NAMALWA (cell line): ENCODE measurements at regions not wholly inside any gene's neighbourhood (a gene's known extent, or its start where the extent isn't known, plus 50 kb on each side); places are given as distances from the start of the nearest gene placed in this dataset.
"Not testable (repeated sequence)": the region's sequence is repeated elsewhere in the genome, so short reads cannot be mapped to it uniquely, and the experiment has no call there.

Experiments used
- DNase-seq: peaks from one replicate; pipeline ENCODE4 v3.0.0-alpha.2; 2015; ENCODE audit warnings: low spot score

GRCh38 chr2:48220501-48220900 lies 94.0 kb upstream of the FOXN2 start:
- no peak for DNase-seq

GRCh38 chr2:48221846-48222516 lies 92.5 kb upstream of the FOXN2 start:
- DNase-seq: no peak

GRCh38 chr2:48227617-48228344 lies 86.7 kb upstream of the FOXN2 start:
- peak; percentile 54 for DNase-seq

- DNase-seq: peak; percentile 15
These were observed 86.2 kb upstream of the FOXN2 start for GRCh38 chr2:48228345-48228684.

- DNase-seq: no peak
These were observed 85.4 kb upstream of the FOXN2 start for GRCh38 chr2:48229063-48229462.

GRCh38 chr2:48230834-48231233 lies 83.6 kb upstream of the FOXN2 start:
- DNase-seq: no peak

GRCh38 chr2:48232351-48232750 lies 82.1 kb upstream of the FOXN2 start:
- DNase-seq: no peak

GRCh38 chr2:48233005-48233404 lies 81.5 kb upstream of the FOXN2 start:
- no peak for DNase-seq

GRCh38 chr2:48233824-48234223 lies 80.7 kb upstream of the FOXN2 start:
- not testable (repeated sequence) for DNase-seq

- no peak for DNase-seq
These were observed 79.4 kb upstream of the FOXN2 start for GRCh38 chr2:48235076-48235475.

GRCh38 chr2:48238381-48238780 lies 76.1 kb upstream of the FOXN2 start:
- DNase-seq: no peak

- DNase-seq: no peak
These were observed 73.6 kb upstream of the FOXN2 start for GRCh38 chr2:48240912-48241311.

- no peak for DNase-seq
These were observed 67.3 kb upstream of the FOXN2 start for GRCh38 chr2:48247206-48247605.

GRCh38 chr2:48248251-48248933 lies 66.1 kb upstream of the FOXN2 start:
- no peak for DNase-seq

- DNase-seq: no peak
These were observed 65.5 kb upstream of the FOXN2 start for GRCh38 chr2:48249025-48249424.

- DNase-seq: no peak
These were observed 64.6 kb upstream of the FOXN2 start for GRCh38 chr2:48249631-48250473.

GRCh38 chr2:48250474-48250844 lies 64.0 kb upstream of the FOXN2 start:
- DNase-seq: no peak

GRCh38 chr2:48250943-48251342 lies 63.5 kb upstream of the FOXN2 start:
- no peak for DNase-seq

GRCh38 chr2:48251437-48252148 lies 62.9 kb upstream of the FOXN2 start:
- no peak for DNase-seq

- no peak for DNase-seq
These were observed 61.2 kb upstream of the FOXN2 start for GRCh38 chr2:48253301-48253700.

GRCh38 chr2:48254839-48255238 lies 59.6 kb upstream of the FOXN2 start:
- DNase-seq: no peak

- DNase-seq: no peak
These were observed 57.0 kb upstream of the FOXN2 start for GRCh38 chr2:48257456-48257855.
